ENCODE measurements at regions not wholly inside any gene's neighbourhood (a gene's known extent, or its start where the extent isn't known, plus 50 kb on each side); places are given as distances from the start of the nearest gene placed in this dataset.

GRCh38 chr16:86007524-86007923 lies 108.6 kb downstream of the IRF8 start:
- H3K9me2 ChIP-seq (replicated peaks; ENCODE audit: insufficient read depth, low read length): no peaks in the 10 kb centered on the region
- DNase-seq: no peak
- H3F3A ChIP-seq (ENCODE audit: insufficient read depth, low read length): no peaks in the 10 kb centered on the region
- peaks cover 51% of the 10 kb centered on the region for H3K27me3 ChIP-seq (replicated peaks; ENCODE audit: insufficient read depth, low read length)
- no peak for TF ChIP-seq CTCF (IDR thresholded peaks at IDR 0.05; ENCODE audit: low read length)
- no peak for TF ChIP-seq EZH2 (optimal IDR thresholded peaks at IDR 0.05; ENCODE audit: low read depth, low read length)
- no peak for TF ChIP-seq EZH2phosphoT487 (IDR thresholded peaks at IDR 0.05; ENCODE audit: low read length)
- H2AFZ ChIP-seq (ENCODE audit: low read length): no peak overlapping the region
- no peaks in the 10 kb centered on the region for H4K20me1 ChIP-seq (ENCODE audit: insufficient read depth, low read length)
- no peak overlapping the region for H3K27ac ChIP-seq (ENCODE audit: low read length)
- no peaks in the 10 kb centered on the region for H3K9me3 ChIP-seq (replicated peaks; ENCODE audit: insufficient read depth, low read length)
- H3K4me1 ChIP-seq (ENCODE audit: low read length): no peaks in the 10 kb centered on the region
- H3K36me3 ChIP-seq (replicated peaks; ENCODE audit: insufficient read depth, low read length): no peaks in the 10 kb centered on the region
- no peak overlapping the region for H3K4me3 ChIP-seq (ENCODE audit: low read length)
- H3K9ac ChIP-seq (ENCODE audit: low read length): no peak overlapping the region
- no peaks in the 10 kb centered on the region for H3K79me2 ChIP-seq (ENCODE audit: low read length)
- H3K4me2 ChIP-seq (ENCODE audit: low read depth, low read length): no peak overlapping the region

- Histone ChIP-seq H3K9me2 (replicated peaks; ENCODE audit: insufficient read depth, low read length) (no peaks in the 10 kb centered on the region), H4K20me1 (ENCODE audit: insufficient read depth, low read length) (no peaks in the 10 kb centered on the region), H3K36me3 (replicated peaks; ENCODE audit: insufficient read depth, low read length) (no peaks in the 10 kb centered on the region), H3F3A (ENCODE audit: insufficient read depth, low read length) (no peaks in the 10 kb centered on the region), H3K79me2 (ENCODE audit: low read length) (no peaks in the 10 kb centered on the region), H3K9me3 (replicated peaks; ENCODE audit: insufficient read depth, low read length) (no peaks in the 10 kb centered on the region), H3K9ac (ENCODE audit: low read length) (no peak overlapping the region), H3K4me1 (ENCODE audit: low read length) (no peaks in the 10 kb centered on the region), H3K27ac (ENCODE audit: low read length) (no peak overlapping the region), H3K27me3 (replicated peaks; ENCODE audit: insufficient read depth, low read length) (peaks cover 36% of the 10 kb centered on the region), H3K4me2 (ENCODE audit: low read depth, low read length) (no peak overlapping the region), H2AFZ (ENCODE audit: low read length) (no peak overlapping the region), H3K4me3 (ENCODE audit: low read length) (no peak overlapping the region)
- DNase-seq: no peak
- TF ChIP-seq EZH2 (optimal IDR thresholded peaks at IDR 0.05; ENCODE audit: low read depth, low read length) (no peak), EZH2phosphoT487 (IDR thresholded peaks at IDR 0.05; ENCODE audit: low read length) (no peak), CTCF (IDR thresholded peaks at IDR 0.05; ENCODE audit: low read length) (no peak)
Observed at GRCh38 chr16:86010680-86011141, 111.7 kb downstream of the IRF8 start.

- H3K4me2 ChIP-seq (ENCODE audit: low read depth, low read length): no peak overlapping the region
- H3K9me2 ChIP-seq (replicated peaks; ENCODE audit: insufficient read depth, low read length): no peaks in the 10 kb centered on the region
- no peak for DNase-seq
- H3F3A ChIP-seq (ENCODE audit: insufficient read depth, low read length): no peaks in the 10 kb centered on the region
- H3K36me3 ChIP-seq (replicated peaks; ENCODE audit: insufficient read depth, low read length): no peaks in the 10 kb centered on the region
- H3K4me1 ChIP-seq (ENCODE audit: low read length): no peaks in the 10 kb centered on the region
- H2AFZ ChIP-seq (ENCODE audit: low read length): no peak overlapping the region
- H3K9me3 ChIP-seq (replicated peaks; ENCODE audit: insufficient read depth, low read length): no peaks in the 10 kb centered on the region
- TF ChIP-seq EZH2 (optimal IDR thresholded peaks at IDR 0.05; ENCODE audit: low read depth, low read length) (no peak), CTCF (IDR thresholded peaks at IDR 0.05; ENCODE audit: low read length) (no peak), EZH2phosphoT487 (IDR thresholded peaks at IDR 0.05; ENCODE audit: low read length) (no peak)
- no peak overlapping the region for H3K27ac ChIP-seq (ENCODE audit: low read length)
- H4K20me1 ChIP-seq (ENCODE audit: insufficient read depth, low read length): no peaks in the 10 kb centered on the region
- H3K4me3 ChIP-seq (ENCODE audit: low read length): no peak overlapping the region
- no peaks in the 10 kb centered on the region for H3K79me2 ChIP-seq (ENCODE audit: low read length)
- H3K9ac ChIP-seq (ENCODE audit: low read length): no peak overlapping the region
- H3K27me3 ChIP-seq (replicated peaks; ENCODE audit: insufficient read depth, low read length): peaks cover 32% of the 10 kb centered on the region
Observed at GRCh38 chr16:86011532-86011931, 112.6 kb downstream of the IRF8 start.
